Activated CD4-positive, alpha-beta T cell treated with anti-CD3 and anti-CD28 coated beads, Interleukin-2, amount 10 ng/mL, durations not matched to agents 7 days and 5 days (primary cell): ENCODE measurements at regions not wholly inside any gene's neighbourhood (a gene's known extent, or its start where the extent isn't known, plus 50 kb on each side); places are given as distances from the start of the nearest gene placed in this dataset.
A peak's percentile ranks its signal among the peaks of the same experiment; 100 is the strongest.

ENCODE experiments used
- CTCF ChIA-PET: fragments of 350-600 bp; sonication (Branson Sonifier 250); formaldehyde crosslinking; loops from one replicate; lab custom pipeline; 2021; ENCODE audit warnings: antibody characterized with exemption; lab: Charles Lee
- POLR2A ChIA-PET: fragments of 350-600 bp; sonication (Branson Sonifier 250); formaldehyde crosslinking; loops from one replicate; lab custom pipeline; 2021; ENCODE audit warnings: antibody characterized with exemption; lab: Charles Lee
- DNase-seq: peaks from one replicate; pipeline ENCODE4 v3.0.0-alpha.2; 2020
- H3K27ac Mint-ChIP-seq: one replicate; pipeline ENCODE4 v1.8.0; 2021; ENCODE audit warnings: mild to moderate bottlenecking, moderate library complexity, mixed read lengths
- H3K27me3 Mint-ChIP-seq: one replicate; pipeline ENCODE4 v1.8.0; 2021; ENCODE audit warnings: mixed read lengths
- H3K36me3 Mint-ChIP-seq: one replicate; pipeline ENCODE4 v1.8.0; 2021; ENCODE audit warnings: low read depth, mixed read lengths
- H3K4me1 Mint-ChIP-seq: one replicate; pipeline ENCODE4 v1.8.0; 2021; ENCODE audit warnings: mixed read lengths
- H3K4me3 Mint-ChIP-seq: one replicate; pipeline ENCODE4 v1.8.0; 2021; ENCODE audit warnings: mild to moderate bottlenecking, moderate library complexity, mixed read lengths
- H3K9me3 Mint-ChIP-seq: one replicate; pipeline ENCODE4 v1.8.0; 2021; ENCODE audit warnings: mixed read lengths

GRCh38 chr2:147550995-147551731 lies 293.7 kb upstream of the ACVR2A start:
- no peak overlapping the region for H3K27ac Mint-ChIP-seq
- no peak for DNase-seq

GRCh38 chr2:147549054-147549453 lies 295.8 kb upstream of the ACVR2A start:
- Mint-ChIP-seq H3K36me3 (no peaks in the 10 kb centered on the region), H3K27ac (no peak overlapping the region), H3K4me1 (peaks cover 14% of the 10 kb centered on the region), H3K27me3 (no peaks in the 10 kb centered on the region), H3K4me3 (no peak overlapping the region), H3K9me3 (peaks cover 4% of the 10 kb centered on the region)
- POLR2A ChIA-PET, result no interaction called here
- DNase-seq, result no peak
- CTCF ChIA-PET, result interaction anchor here (1.2 kb wide), 1 partner anchor 28 kb away, joined by 4 read pairs; no protein-coding TSS in a partner anchor

More at GRCh38 chr2:147550995-147551731, 293.7 kb upstream of the ACVR2A start:
- no peaks in the 10 kb centered on the region for H3K36me3 Mint-ChIP-seq
- peaks cover 6% of the 10 kb centered on the region for H3K9me3 Mint-ChIP-seq
- ChIA-PET POLR2A (no interaction called here), CTCF (interaction anchor here (1.9 kb wide), 1 partner anchor 12 kb away, joined by 6 read pairs; no protein-coding TSS in a partner anchor)
- no peak overlapping the region for H3K4me3 Mint-ChIP-seq
- H3K4me1 Mint-ChIP-seq, result peaks cover 9% of the 10 kb centered on the region
- no peaks in the 10 kb centered on the region for H3K27me3 Mint-ChIP-seq

- Mint-ChIP-seq H3K36me3 (no peaks in the 10 kb centered on the region), H3K4me3 (no peak overlapping the region), H3K27ac (no peak overlapping the region), H3K4me1 (peaks cover 14% of the 10 kb centered on the region), H3K9me3 (peaks cover 4% of the 10 kb centered on the region), H3K27me3 (no peaks in the 10 kb centered on the region)
- POLR2A ChIA-PET, result no interaction called here
- CTCF ChIA-PET, result interaction anchor here (1.2 kb wide), 1 partner anchor 27 kb away, joined by 4 read pairs; no protein-coding TSS in a partner anchor
- no peak for DNase-seq
Measured at GRCh38 chr2:147548451-147548850, 296.4 kb upstream of the ACVR2A start.

- no peak overlapping the region for H3K4me3 Mint-ChIP-seq
Measured at GRCh38 chr2:147547440-147547839, 297.4 kb upstream of the ACVR2A start.

GRCh38 chr2:147546109-147546508 lies 298.7 kb upstream of the ACVR2A start:
- no peak for DNase-seq
- Mint-ChIP-seq H3K27me3 (no peaks in the 10 kb centered on the region), H3K4me1 (peaks cover 17% of the 10 kb centered on the region), H3K9me3 (peaks cover 7% of the 10 kb centered on the region), H3K36me3 (no peaks in the 10 kb centered on the region), H3K27ac (no peak overlapping the region), H3K4me3 (no peak overlapping the region)
- ChIA-PET CTCF (interaction anchor here (0.9 to 1.3 kb wide), 2 partner anchors 10 kb away, joined by 3 to 4 read pairs; no protein-coding TSS in a partner anchor), POLR2A (no interaction called here)

More at GRCh38 chr2:147547440-147547839, 297.4 kb upstream of the ACVR2A start:
- no peaks in the 10 kb centered on the region for H3K27me3 Mint-ChIP-seq
- ChIA-PET POLR2A (no interaction called here), CTCF (no interaction called here)
- peaks cover 14% of the 10 kb centered on the region for H3K4me1 Mint-ChIP-seq
- H3K36me3 Mint-ChIP-seq, result no peaks in the 10 kb centered on the region
- H3K9me3 Mint-ChIP-seq, result peaks cover 4% of the 10 kb centered on the region
- H3K27ac Mint-ChIP-seq, result no peak overlapping the region
- DNase-seq, result no peak

GRCh38 chr2:147543056-147543455 lies 301.8 kb upstream of the ACVR2A start:
- no peak for DNase-seq
- Mint-ChIP-seq H3K27me3 (no peaks in the 10 kb centered on the region), H3K4me3 (no peak overlapping the region), H3K27ac (no peak overlapping the region), H3K36me3 (no peaks in the 10 kb centered on the region), H3K9me3 (peaks cover 5% of the 10 kb centered on the region), H3K4me1 (peaks cover 13% of the 10 kb centered on the region)
- CTCF ChIA-PET, result no interaction called here
- POLR2A ChIA-PET, result no interaction called here

GRCh38 chr2:147542351-147542750 lies 302.5 kb upstream of the ACVR2A start:
- ChIA-PET POLR2A (no interaction called here), CTCF (no interaction called here)
- H3K27ac Mint-ChIP-seq, result no peak overlapping the region
- DNase-seq, result no peak
- no peaks in the 10 kb centered on the region for H3K27me3 Mint-ChIP-seq
- H3K4me1 Mint-ChIP-seq, result peaks cover 13% of the 10 kb centered on the region
- H3K4me3 Mint-ChIP-seq, result no peak overlapping the region
- no peaks in the 10 kb centered on the region for H3K36me3 Mint-ChIP-seq
- peaks cover 5% of the 10 kb centered on the region for H3K9me3 Mint-ChIP-seq

GRCh38 chr2:147541314-147541713 lies 303.5 kb upstream of the ACVR2A start:
- POLR2A ChIA-PET, result no interaction called here
- Mint-ChIP-seq H3K27ac (no peak overlapping the region), H3K9me3 (peaks cover 5% of the 10 kb centered on the region), H3K27me3 (no peaks in the 10 kb centered on the region), H3K4me3 (no peak overlapping the region), H3K4me1 (peaks cover 9% of the 10 kb centered on the region), H3K36me3 (no peaks in the 10 kb centered on the region)
- DNase-seq, result no peak
- CTCF ChIA-PET, result interaction anchor here (0.7 kb wide), 1 partner anchor 119 kb away, joined by 3 read pairs; no protein-coding TSS in a partner anchor

GRCh38 chr2:147538821-147539220 lies 306.0 kb upstream of the ACVR2A start:
- Mint-ChIP-seq H3K4me3 (no peak overlapping the region), H3K9me3 (peaks cover 5% of the 10 kb centered on the region), H3K4me1 (peaks cover 3% of the 10 kb centered on the region), H3K36me3 (no peaks in the 10 kb centered on the region), H3K27ac (no peak overlapping the region), H3K27me3 (no peaks in the 10 kb centered on the region)
- POLR2A ChIA-PET, result no interaction called here
- no peak for DNase-seq
- CTCF ChIA-PET, result interaction anchor here (2.6 kb wide), 1 partner anchor 12 kb away, joined by 6 read pairs; no protein-coding TSS in a partner anchor

- Mint-ChIP-seq H3K4me1 (peaks cover 3% of the 10 kb centered on the region), H3K36me3 (no peaks in the 10 kb centered on the region), H3K27me3 (no peaks in the 10 kb centered on the region), H3K4me3 (no peak overlapping the region), H3K27ac (no peak overlapping the region), H3K9me3 (peaks cover 5% of the 10 kb centered on the region)
- POLR2A ChIA-PET, result no interaction called here
- DNase-seq, result no peak
- CTCF ChIA-PET, result interaction anchor here (0.7 to 2.6 kb wide), 2 partner anchors 13 to 17 kb away, joined by 3 to 6 read pairs; no protein-coding TSS in a partner anchor
Measured at GRCh38 chr2:147538088-147538487, 306.7 kb upstream of the ACVR2A start.

GRCh38 chr2:147531269-147531668 lies 313.6 kb upstream of the ACVR2A start:
- DNase-seq, result no peak
- Mint-ChIP-seq H3K27ac (no peak overlapping the region), H3K27me3 (no peaks in the 10 kb centered on the region), H3K4me3 (no peak overlapping the region), H3K9me3 (no peaks in the 10 kb centered on the region), H3K36me3 (no peaks in the 10 kb centered on the region), H3K4me1 (peaks cover 6% of the 10 kb centered on the region)
- ChIA-PET CTCF (no interaction called here), POLR2A (no interaction called here)

- no peaks in the 10 kb centered on the region for H3K9me3 Mint-ChIP-seq
- no peak for DNase-seq
- H3K4me1 Mint-ChIP-seq, result peaks cover 18% of the 10 kb centered on the region
- POLR2A ChIA-PET, result no interaction called here
- no peak overlapping the region for H3K27ac Mint-ChIP-seq
- no peaks in the 10 kb centered on the region for H3K36me3 Mint-ChIP-seq
- CTCF ChIA-PET, result no interaction called here
- no peaks in the 10 kb centered on the region for H3K27me3 Mint-ChIP-seq
- H3K4me3 Mint-ChIP-seq, result no peak overlapping the region
Measured at GRCh38 chr2:147530033-147530432, 314.8 kb upstream of the ACVR2A start.

- POLR2A ChIA-PET, result no interaction called here
Measured at GRCh38 chr2:147525819-147526489, 318.9 kb upstream of the ACVR2A start.

More at GRCh38 chr2:147525819-147526489, 318.9 kb upstream of the ACVR2A start:
- Mint-ChIP-seq H3K27ac (peak overlapping the region; percentile 48), H3K4me3 (no peak overlapping the region), H3K27me3 (no peaks in the 10 kb centered on the region), H3K9me3 (peaks cover 7% of the 10 kb centered on the region), H3K4me1 (peaks cover 20% of the 10 kb centered on the region), H3K36me3 (peaks cover 5% of the 10 kb centered on the region)
- CTCF ChIA-PET, result interaction anchor here (0.6 to 0.7 kb wide), 3 partner anchors 10 to 480 kb away, joined by 3 to 4 read pairs (median 3); no protein-coding TSS in a partner anchor
- DNase-seq, result peak; percentile 8
